ENCODE measurements at regions not wholly inside any gene's neighbourhood (a gene's known extent, or its start where the extent isn't known, plus 50 kb on each side); places are given as distances from the start of the nearest gene placed in this dataset.

- DNase-seq = no peak
Measured at GRCh38 chr4:56240554-56241174, 146.6 kb downstream of the AASDH start.

DNA sequence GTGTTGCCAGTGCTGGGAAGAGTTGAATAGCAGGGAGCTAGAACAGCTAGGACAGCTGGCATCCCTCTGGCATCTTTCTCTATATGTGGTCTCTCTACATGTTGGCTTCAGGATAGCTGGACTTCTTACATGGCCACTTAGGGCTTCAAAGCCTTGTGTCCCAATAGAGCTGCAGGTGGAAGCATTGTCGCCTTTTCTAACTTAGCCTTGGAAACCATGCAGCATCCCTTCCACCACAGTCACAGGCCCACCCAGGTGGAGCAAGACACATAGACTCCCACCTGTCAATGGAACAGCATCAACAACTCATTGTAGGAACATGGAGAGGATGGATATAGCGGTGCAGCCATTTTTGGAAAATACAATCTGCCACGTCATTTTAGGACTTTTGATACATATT lies 149.0 kb downstream of the AASDH start:
- DNase-seq = no peak

DNA sequence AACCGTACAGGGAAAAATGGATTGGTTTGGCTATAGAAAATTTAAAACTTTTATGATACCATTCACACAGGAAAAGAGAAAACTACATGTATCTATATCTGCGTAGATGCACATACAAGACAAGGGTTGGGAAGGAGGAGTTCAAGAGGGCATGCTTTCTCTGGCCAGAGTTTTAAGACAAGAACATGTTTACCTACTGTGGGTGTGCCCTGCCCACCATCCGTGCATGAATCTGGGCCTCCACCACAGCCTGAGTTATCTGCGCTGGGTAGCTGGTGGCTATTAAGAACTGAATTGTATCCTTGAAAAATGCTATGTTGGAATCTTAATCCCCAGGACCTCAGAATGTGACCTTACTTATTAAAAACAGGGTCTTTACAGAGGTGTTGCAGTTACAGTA lies 151.6 kb downstream of the AASDH start:
- no peak for DNase-seq

DNA sequence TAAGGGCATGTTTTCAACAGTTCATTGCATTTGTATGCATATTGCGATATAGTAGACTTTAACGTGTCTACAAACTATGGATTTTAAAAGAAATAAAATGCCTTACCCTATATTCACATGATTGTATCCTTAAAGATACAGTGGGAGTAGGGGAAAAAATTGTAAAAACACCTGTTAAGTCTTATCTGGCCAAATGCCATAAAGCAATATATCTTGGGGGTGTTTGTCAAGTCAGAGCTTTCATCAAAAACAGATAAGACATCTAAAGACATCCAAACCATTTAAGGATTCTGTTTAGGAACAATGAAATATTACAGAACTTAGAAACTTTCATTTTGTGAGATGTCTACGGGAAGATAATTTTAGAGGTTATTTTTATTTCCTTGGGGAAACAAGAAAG lies 152.3 kb downstream of the AASDH start:
- no peak for DNase-seq

DNA sequence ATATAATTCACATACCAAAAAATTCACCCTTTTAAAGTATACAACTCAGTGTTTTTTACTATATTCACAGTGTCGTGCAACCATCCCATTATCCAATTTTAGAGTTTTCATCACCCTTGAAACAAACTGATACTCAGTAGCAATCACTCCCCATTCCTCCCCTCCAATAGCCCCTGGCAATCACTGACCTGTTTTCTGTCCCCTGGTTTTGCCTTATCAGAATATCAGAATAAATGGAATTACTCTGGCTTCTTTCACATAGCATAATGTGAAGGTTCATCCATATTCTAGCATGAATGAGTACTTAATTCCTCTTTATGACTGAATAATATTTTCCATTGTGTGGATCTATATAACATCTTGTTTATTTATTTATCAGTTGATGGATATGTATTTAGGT lies 153.2 kb downstream of the AASDH start:
- no peak for DNase-seq

DNA sequence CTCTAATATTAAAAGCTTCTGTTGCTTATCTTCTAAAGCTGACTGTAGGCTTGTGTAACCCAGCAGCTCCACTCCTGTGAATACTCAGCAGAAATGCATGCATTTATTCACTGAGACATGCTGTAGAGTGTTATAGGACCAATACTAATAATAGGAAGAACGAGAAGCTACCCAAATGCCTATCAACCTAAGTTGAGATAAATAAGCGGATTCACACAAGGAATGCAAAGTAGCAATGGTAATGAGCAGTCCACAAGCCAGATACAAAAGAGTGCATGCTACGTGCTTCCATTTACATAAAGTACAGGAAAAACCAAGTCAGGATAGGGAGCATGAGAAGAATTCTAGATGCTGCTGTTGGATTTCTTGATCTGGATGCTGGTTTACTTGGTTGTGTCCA lies 155.9 kb downstream of the AASDH start:
- no peak for DNase-seq

- DNase-seq = no peak
Measured at GRCh38 chr4:56229947-56230346, 157.3 kb downstream of the AASDH start.

DNA sequence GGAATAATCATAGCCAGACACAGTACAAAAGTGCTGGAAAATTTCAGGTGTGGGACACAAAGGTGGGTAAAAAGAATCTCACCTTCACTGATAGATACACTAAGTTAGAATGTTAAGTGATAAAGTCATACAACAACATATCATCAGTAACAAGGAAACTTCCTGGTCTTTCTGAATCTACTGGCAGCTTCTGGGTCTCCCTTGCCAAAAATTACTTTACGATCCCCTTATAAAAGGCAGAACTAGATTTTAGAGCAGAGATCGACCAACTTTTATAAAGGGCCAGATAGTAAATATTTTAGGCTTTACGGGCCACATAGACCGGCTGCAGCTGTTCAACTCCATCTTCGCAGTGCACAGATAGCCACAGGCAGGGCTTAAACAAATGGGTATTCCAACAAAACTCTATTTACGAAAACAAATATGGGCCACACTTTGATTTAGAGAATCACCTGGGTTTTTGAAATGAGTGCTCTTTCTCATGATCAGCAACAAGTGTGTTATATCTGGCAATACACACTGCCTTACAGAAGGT lies 159.9 kb downstream of the AASDH start:
- no peak for DNase-seq

DNA sequence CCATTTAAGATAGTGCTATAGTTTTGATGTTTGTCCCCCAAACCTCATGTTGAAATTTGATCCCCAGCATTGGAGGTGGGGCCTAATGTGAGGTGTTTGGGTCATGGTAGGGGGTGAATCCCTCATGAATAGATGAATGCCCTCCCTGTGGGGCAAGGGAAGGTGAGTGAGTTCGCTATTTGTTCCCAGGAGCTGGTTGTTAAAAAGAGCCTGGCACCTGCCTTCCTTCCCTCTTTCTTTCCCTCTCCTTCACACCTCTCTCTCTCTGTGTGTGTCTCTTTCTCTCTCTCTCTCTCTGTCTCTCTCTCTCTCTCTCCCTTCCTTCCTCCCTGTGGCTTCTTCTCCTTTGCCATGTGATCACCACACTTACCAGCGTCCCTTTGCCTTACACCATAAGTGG lies 160.7 kb downstream of the AASDH start:
- no peak for DNase-seq

DNA sequence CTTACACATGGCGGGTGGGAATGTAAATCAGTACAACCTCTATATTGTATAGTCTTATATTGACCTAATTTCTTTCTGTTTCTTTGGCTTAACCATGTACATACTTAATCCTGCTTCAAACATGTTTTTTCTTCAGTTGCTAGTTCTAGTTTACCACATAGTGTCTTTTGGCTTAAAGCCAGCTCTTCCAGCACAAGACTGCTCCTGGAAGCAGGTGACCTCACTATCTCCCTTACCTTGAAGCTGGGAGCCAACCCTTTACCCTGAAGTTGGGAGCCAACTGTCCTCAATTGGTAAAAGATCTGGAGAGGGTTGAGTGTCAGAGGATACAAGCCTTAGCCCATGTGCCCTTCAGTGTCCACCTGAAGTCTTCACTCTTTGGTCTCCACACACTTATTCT lies 162.7 kb downstream of the AASDH start:
- no peak for DNase-seq

- no peak for DNase-seq
Measured at GRCh38 chr4:56222514-56222913, 164.8 kb downstream of the AASDH start.

GRCh38 chr4:56220261-56220660 lies 167.0 kb downstream of the AASDH start:
- DNase-seq = no peak

DNA sequence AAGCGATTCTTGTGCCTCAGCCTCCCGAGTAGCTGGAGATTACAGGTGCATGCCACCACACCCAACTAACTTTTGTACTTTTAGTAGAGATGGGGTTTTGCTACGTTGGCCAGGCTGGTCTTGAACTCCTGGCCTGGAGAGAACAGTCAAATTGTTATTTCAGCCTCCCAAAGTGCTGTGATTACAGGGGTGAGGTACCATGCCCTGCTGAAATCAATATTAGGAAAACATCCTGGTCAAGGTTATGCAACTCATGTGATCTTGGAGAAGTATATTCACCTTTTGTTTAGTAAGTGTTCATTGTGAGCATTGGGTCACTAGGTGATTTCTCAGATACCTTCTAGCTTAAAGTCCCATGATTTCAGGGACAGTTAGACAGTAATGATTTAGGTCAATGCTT lies 167.8 kb downstream of the AASDH start:
- DNase-seq = no peak

- DNase-seq = no peak
Measured at GRCh38 chr4:56218230-56218895, 168.9 kb downstream of the AASDH start.

DNA sequence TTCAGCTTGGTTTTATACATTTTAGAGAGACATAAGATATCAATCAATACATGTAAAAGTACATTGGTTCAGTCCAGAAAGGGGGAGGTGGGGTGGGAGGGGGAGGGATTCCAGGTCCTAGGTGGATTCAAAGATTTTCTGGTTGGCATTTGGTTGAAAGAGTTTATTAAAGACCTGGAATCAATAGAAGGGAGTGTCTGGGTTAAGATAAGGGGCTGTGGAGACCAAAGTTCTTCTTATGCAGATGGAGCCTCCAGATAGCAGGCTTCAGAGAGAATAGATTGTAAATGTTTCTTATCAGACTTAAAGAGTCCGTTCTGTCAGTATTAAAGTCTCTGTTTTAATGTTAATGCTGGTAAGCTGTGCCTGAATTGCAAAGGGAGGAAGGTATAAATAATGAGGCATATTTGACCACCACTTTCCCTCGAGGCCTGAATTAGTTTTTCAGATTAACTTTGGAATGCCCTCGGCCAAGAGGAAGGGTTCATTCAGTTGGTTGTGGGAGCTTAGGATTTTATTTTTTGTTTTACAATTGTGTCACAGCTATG lies 169.9 kb downstream of the AASDH start:
- no peak for DNase-seq

GRCh38 chr4:56215901-56216300 lies 171.4 kb downstream of the AASDH start:
- no peak for DNase-seq

GRCh38 chr4:56215141-56215783 lies 172.0 kb downstream of the AASDH start:
- DNase-seq = no peak

- no peak for DNase-seq
Measured at GRCh38 chr4:56213543-56213942, 173.7 kb downstream of the AASDH start.

GRCh38 chr4:56212774-56213173 lies 174.5 kb downstream of the AASDH start:
- no peak for DNase-seq

- no peak for DNase-seq
Measured at GRCh38 chr4:56211202-56211601, 176.1 kb downstream of the AASDH start.

- no peak for DNase-seq
Measured at GRCh38 chr4:56210397-56210796, 176.9 kb downstream of the AASDH start.

GRCh38 chr4:56209767-56210166 lies 177.5 kb downstream of the AASDH start:
- DNase-seq = no peak

DNA sequence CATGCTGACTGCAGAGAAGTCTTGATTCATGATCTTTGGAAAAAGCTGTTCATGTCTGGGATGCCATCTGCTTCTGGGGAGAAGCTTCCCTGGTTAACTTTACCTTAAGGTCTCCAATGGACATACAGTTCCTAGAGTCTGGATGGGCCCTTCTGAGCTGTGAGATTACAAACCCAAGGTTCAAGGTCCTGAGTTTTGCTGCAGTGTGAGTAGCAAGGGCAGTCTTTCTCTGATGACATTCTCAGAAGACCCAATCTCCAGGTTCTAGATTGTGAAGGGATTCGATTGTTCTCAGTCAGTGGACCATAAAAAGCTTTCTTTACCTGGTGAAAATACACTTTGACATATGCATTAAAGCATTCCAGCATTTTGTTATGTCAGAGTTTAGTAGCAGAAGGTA lies 179.2 kb downstream of the AASDH start:
- DNase-seq = no peak

- DNase-seq = no peak
Measured at GRCh38 chr4:56206258-56206657, 181.0 kb downstream of the AASDH start.
